Body of pancreas (tissue), 4 donors: ENCODE measurements at regions not wholly inside any gene's neighbourhood (a gene's known extent, or its start where the extent isn't known, plus 50 kb on each side); places are given as distances from the start of the nearest gene placed in this dataset.

Experiments used
- ATAC-seq: fragments of 150-250 bp; one replicate; pipeline ENCODE4 v1.9.1; 2016
- DNase-seq, 4 donors: peaks; one replicate each; pipeline ENCODE4 v3.0.0-alpha.2; 2019
- H3K27ac ChIP-seq, 4 donors: fragments of 200-600 bp; sonication (generic); 1 replicate in 3 of 4; 2 replicates in 1 of 4; pipeline versions ENCODE4 v1.5.1 to v1.6.1; 2016 to 2019; ENCODE audit warnings: mild to moderate bottlenecking in 1 of 4, mixed read lengths in 1 of 4, moderate library complexity in 1 of 4
- H3K27me3 ChIP-seq, 2 donors: fragments of 200-600 bp; sonication (generic); one replicate each; pipeline ENCODE4 v1.6.0; 2016; ENCODE audit warnings: mild to moderate bottlenecking in 1 of 2
- H3K36me3 ChIP-seq, 2 donors: fragments of 200-600 bp; sonication (generic); replicated peaks in 1 of 2; 2 replicates each; pipeline ENCODE4 v1.5.1; 2016; ENCODE audit warnings: low read depth in 2 of 2; ENCODE audit not compliant: insufficient read depth in 1 of 2
- H3K4me1 ChIP-seq: fragments of 200-600 bp; sonication (generic); one replicate; pipeline ENCODE4 v1.6.0; 2016
- H3K4me3 ChIP-seq, 2 donors: fragments of 200-600 bp; sonication (generic); 1 replicate in 1 of 2; 2 replicates in 1 of 2; pipeline ENCODE4 v1.5.1; 2016 to 2019
- H3K9me3 ChIP-seq, 3 donors: fragments of 200-600 bp; sonication (generic); 1 replicate in 2 of 3; 2 replicates in 1 of 3; pipeline ENCODE4 v1.5.1; 2016
- CTCF ChIP-seq, 7 experiments: fragments of 450-650 bp in 4 of 7; fragments of 200-600 bp in 3 of 7; sonication (generic) in 3 of 7; IDR thresholded peaks; one replicate each; pipeline ENCODE4 v1.5.1; 2016 to 2019; ENCODE audit warnings: antibody characterized with exemption in 7 of 7
- POLR2A ChIP-seq, 3 donors: fragments of 450-650 bp; IDR thresholded peaks; one replicate each; pipeline ENCODE4 v1.6.1; 2016; ENCODE audit warnings: antibody characterized with exemption in 3 of 3, mild to moderate bottlenecking in 2 of 3
- WGBS, 2 donors: methylation state at CpG; one replicate each; pipeline ENCODE4 v1.1.5; 2017; 5-methylcytosine and 5-hydroxymethylcytosine counted together
- intact Hi-C: fragments of 100-400 bp; cut with DNase I; formaldehyde crosslinking; loops from one replicate; pipeline ENCODE4 v1.15.1; 2023

GRCh38 chrX:69077895-69078455 is 87.3 kb downstream of the PJA1 start:
- no peak for ATAC-seq
- H3K27ac ChIP-seq = no peak overlapping the region
- 61 to 80% methylated on average over 1 to 6 of the region's 6 CpGs for WGBS, 2 donors
- intact Hi-C loops = no loop called here
- no peaks in the 10 kb centered on the region for H3K27me3 ChIP-seq
- no peak overlapping the region for H3K4me3 ChIP-seq
- H3K9me3 ChIP-seq = no peaks in the 10 kb centered on the region
- H3K36me3 ChIP-seq = no peaks in the 10 kb centered on the region
- DNase-seq = no peak
- TF ChIP-seq POLR2A (IDR thresholded peaks at IDR 0.05) (no peak), CTCF (IDR thresholded peaks at IDR 0.05) (no peak)
- H3K4me1 ChIP-seq = no peaks in the 10 kb centered on the region

- intact Hi-C loops = no loop called here
- H3K27ac ChIP-seq = no peak overlapping the region
- WGBS, 2 donors = 83 to 88% methylated on average over 2 of the region's 2 CpGs
- ATAC-seq (no peak), DNase-seq (no peak)
- H3K36me3 ChIP-seq = no peaks in the 10 kb centered on the region
- no peaks in the 10 kb centered on the region for H3K27me3 ChIP-seq
- H3K4me3 ChIP-seq = no peak overlapping the region
- H3K4me1 ChIP-seq = no peaks in the 10 kb centered on the region
- TF ChIP-seq CTCF (IDR thresholded peaks at IDR 0.05) (no peak), POLR2A (IDR thresholded peaks at IDR 0.05) (no peak)
- no peaks in the 10 kb centered on the region for H3K9me3 ChIP-seq
These were observed 89.2 kb downstream of the PJA1 start for GRCh38 chrX:69076088-69076487.

- Histone ChIP-seq H3K27me3 (no peaks in the 10 kb centered on the region), H3K4me3 (no peak overlapping the region), H3K4me1 (no peaks in the 10 kb centered on the region), H3K27ac (no peak overlapping the region), H3K9me3 (no peaks in the 10 kb centered on the region), H3K36me3 (no peaks in the 10 kb centered on the region)
- ATAC-seq (no peak), DNase-seq (no peak)
- WGBS, 2 donors = 83 to 86% methylated on average over 1 to 2 of the region's 3 CpGs
- intact Hi-C loops = no loop called here
- no peak for TF ChIP-seq CTCF (IDR thresholded peaks at IDR 0.05)
- no peak for TF ChIP-seq POLR2A (IDR thresholded peaks at IDR 0.05)
These were observed 90.5 kb downstream of the PJA1 start for GRCh38 chrX:69074726-69075125.

GRCh38 chrX:69073721-69074120 is 91.5 kb downstream of the PJA1 start:
- DNase-seq = no peak
- no peak overlapping the region for H3K27ac ChIP-seq
- no peak for TF ChIP-seq POLR2A (IDR thresholded peaks at IDR 0.05)
- no peak for TF ChIP-seq CTCF (IDR thresholded peaks at IDR 0.05)
- intact Hi-C loops = no loop called here
- no peaks in the 10 kb centered on the region for H3K27me3 ChIP-seq
- no peaks in the 10 kb centered on the region for H3K4me1 ChIP-seq
- no peak overlapping the region for H3K4me3 ChIP-seq
- 51 to 78% methylated on average over 1 to 3 of the region's 3 CpGs for WGBS, 2 donors
- no peaks in the 10 kb centered on the region for H3K36me3 ChIP-seq
- H3K9me3 ChIP-seq = no peaks in the 10 kb centered on the region
- ATAC-seq = no peak

GRCh38 chrX:69073241-69073640 is 92.0 kb downstream of the PJA1 start:
- WGBS, 2 donors = 75 to 86% methylated on average over 2 to 4 of the region's 4 CpGs

More at GRCh38 chrX:69073241-69073640, 92.0 kb downstream of the PJA1 start:
- ATAC-seq (no peak), DNase-seq (no peak)
- H3K4me3 ChIP-seq = no peak overlapping the region
- H3K4me1 ChIP-seq = no peaks in the 10 kb centered on the region
- no peaks in the 10 kb centered on the region for H3K36me3 ChIP-seq
- H3K9me3 ChIP-seq = no peaks in the 10 kb centered on the region
- H3K27ac ChIP-seq = no peak overlapping the region
- TF ChIP-seq CTCF (IDR thresholded peaks at IDR 0.05) (no peak), POLR2A (IDR thresholded peaks at IDR 0.05) (no peak)
- H3K27me3 ChIP-seq = no peaks in the 10 kb centered on the region
- intact Hi-C loops = no loop called here
